Tibial artery (tissue), 4 donors: ENCODE measurements at regions not wholly inside any gene's neighbourhood (a gene's known extent, or its start where the extent isn't known, plus 50 kb on each side); places are given as distances from the start of the nearest gene placed in this dataset.

Source experiments
- DNase-seq, 2 donors: peaks; one replicate each; pipeline ENCODE4 v3.0.0-alpha.2; 2019
- H3K27ac ChIP-seq, 2 donors: fragments of 200-600 bp; sonication (generic) in 1 of 2; 1 replicate in 1 of 2; 2 replicates in 1 of 2; pipeline ENCODE4 v1.5.1; 2018 to 2019; ENCODE audit warnings: mild to moderate bottlenecking in 1 of 2
- H3K27me3 ChIP-seq, 2 donors: fragments of 200-600 bp; sonication (generic) in 1 of 2; one replicate each; pipeline versions ENCODE4 v1.5.1 to v1.6.0; 2016 to 2019
- H3K36me3 ChIP-seq, 3 donors: fragments of 200-600 bp; sonication (generic) in 2 of 3; one replicate each; pipeline ENCODE4 v1.5.1; 2016 to 2019; ENCODE audit warnings: mild to moderate bottlenecking in 2 of 3
- H3K4me1 ChIP-seq, 4 donors: fragments of 200-600 bp; sonication (generic) in 2 of 4; 1 replicate in 3 of 4; 2 replicates in 1 of 4; pipeline ENCODE4 v1.5.1; 2016 to 2019
- H3K4me3 ChIP-seq, 2 donors: fragments of 200-600 bp; sonication (generic) in 1 of 2; 1 replicate in 1 of 2; 2 replicates in 1 of 2; pipeline ENCODE4 v1.5.1; 2018 to 2019; ENCODE audit warnings: mild to moderate bottlenecking in 2 of 2
- H3K9me3 ChIP-seq, 3 donors: fragments of 200-600 bp; sonication (generic) in 1 of 3; one replicate each; pipeline ENCODE4 v1.5.1; 2016 to 2019
- CTCF ChIP-seq, 2 experiments: fragments of 200-600 bp in 1 of 2; fragments of 450-650 bp in 1 of 2; IDR thresholded peaks; one replicate each; pipeline ENCODE4 v1.5.1; 2017 to 2019; ENCODE audit warnings: antibody characterized with exemption in 2 of 2, mild to moderate bottlenecking in 1 of 2, moderate library complexity in 1 of 2
- intact Hi-C: fragments of 100-400 bp; cut with DNase I; formaldehyde crosslinking; loops from one replicate; pipeline ENCODE4 v1.15.0; 2023; ENCODE audit warnings: low total_unique reads

DNA sequence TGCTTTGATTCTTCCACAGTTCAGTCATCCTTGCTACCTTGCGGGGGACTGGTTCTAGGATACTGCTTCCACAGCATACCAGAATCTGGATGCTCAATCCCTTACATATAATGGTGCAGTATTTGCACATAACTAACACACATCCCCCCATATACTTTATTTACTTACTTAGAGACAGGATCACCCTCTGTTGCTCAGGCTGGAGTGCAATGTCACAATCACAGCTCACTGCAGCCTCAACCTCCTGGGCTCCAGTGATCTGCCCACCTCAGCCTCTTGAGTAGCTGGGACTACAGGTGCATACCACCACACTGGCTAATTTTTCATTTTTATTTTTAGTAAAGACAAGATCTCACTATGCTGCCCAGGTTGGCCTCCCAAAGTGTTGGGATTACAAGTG lies 112.2 kb downstream of the GOSR1 start:
- no peaks in the 10 kb centered on the region for H3K9me3 ChIP-seq
- H3K27ac ChIP-seq: no peak overlapping the region
- no peaks in the 10 kb centered on the region for H3K36me3 ChIP-seq
- intact Hi-C loops: no loop called here
- no peaks in the 10 kb centered on the region for H3K27me3 ChIP-seq
- TF ChIP-seq CTCF (IDR thresholded peaks at IDR 0.05): no peak
- H3K4me3 ChIP-seq: no peak overlapping the region
- no peaks in the 10 kb centered on the region for H3K4me1 ChIP-seq
- no peak for DNase-seq

DNA sequence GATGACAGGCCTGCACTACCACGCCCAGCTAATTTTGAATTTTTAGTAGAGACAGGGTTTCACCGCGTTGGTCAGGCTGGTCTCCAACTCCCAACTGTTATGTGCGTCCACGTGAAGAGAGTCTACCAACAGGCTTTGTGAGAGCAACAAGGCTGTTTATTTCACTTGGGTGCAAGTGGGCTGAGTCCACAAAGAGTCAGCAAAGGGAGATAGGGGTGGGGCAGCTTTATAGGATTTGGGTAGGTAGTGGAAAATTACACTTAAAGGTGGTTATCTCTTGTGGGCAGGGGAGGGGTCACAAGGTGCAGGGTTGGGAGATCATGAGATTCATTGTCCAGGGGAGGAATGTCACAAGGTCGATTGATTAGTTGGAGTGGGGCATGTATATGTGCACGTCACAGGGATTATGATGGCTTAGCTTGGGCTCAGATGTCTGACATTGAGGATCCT lies 111.6 kb downstream of the GOSR1 start:
- intact Hi-C loops: no loop called here
- no peak for TF ChIP-seq CTCF (IDR thresholded peaks at IDR 0.05)

DNA sequence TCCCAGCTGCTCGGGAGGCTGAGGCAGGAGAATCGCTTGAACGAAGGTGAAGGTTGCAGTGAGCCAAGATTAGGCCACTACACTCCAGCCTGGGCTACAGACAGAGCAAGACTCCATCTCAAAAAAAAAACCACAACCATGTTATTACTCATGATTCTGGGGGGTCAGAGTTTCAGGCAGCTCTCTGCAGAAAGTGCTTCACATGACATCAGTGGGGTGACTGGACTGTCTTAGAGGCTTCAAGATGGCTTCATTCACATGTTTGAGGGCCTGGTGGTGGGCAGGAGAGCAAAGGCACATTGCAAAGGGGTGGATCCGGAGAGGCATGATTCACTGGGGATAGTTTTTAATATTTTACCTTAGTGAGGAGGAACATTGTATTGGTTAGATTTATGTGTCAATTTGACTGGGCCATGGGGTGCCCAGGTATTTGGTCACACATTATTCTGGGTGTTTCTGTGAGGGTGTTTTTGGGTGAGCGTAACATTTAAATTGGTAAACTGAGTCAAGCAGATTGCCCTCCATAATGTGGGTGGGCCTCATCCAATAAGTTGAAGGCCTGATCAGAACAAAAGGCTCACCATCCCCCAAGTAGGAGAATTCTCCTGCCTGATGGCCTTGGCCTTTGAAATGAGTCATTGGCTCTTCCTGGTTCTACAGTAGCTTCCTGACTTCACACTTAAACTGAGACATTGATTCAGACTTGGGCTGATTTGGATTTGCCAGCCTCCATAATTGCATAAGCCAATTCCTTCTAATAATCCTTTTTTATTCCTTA lies 109.8 kb downstream of the GOSR1 start:
- no peak for DNase-seq
- no peaks in the 10 kb centered on the region for H3K9me3 ChIP-seq

More for the DNA sequence above, 111.6 kb downstream of the GOSR1 start:
- H3K4me1 ChIP-seq: no peaks in the 10 kb centered on the region
- DNase-seq: no peak
- no peaks in the 10 kb centered on the region for H3K36me3 ChIP-seq
- H3K27me3 ChIP-seq: no peaks in the 10 kb centered on the region
- no peaks in the 10 kb centered on the region for H3K9me3 ChIP-seq
- H3K27ac ChIP-seq: no peak overlapping the region
- H3K4me3 ChIP-seq: no peak overlapping the region

GRCh38 chr17:30584810-30585209 lies 107.6 kb downstream of the GOSR1 start:
- Histone ChIP-seq H3K36me3 (no peaks in the 10 kb centered on the region), H3K4me1 (no peaks in the 10 kb centered on the region), H3K9me3 (no peaks in the 10 kb centered on the region), H3K27me3 (no peaks in the 10 kb centered on the region), H3K27ac (no peak overlapping the region), H3K4me3 (no peak overlapping the region)
- no peak for DNase-seq
- intact Hi-C loops: no loop called here
- TF ChIP-seq CTCF (IDR thresholded peaks at IDR 0.05): no peak

More for the DNA sequence above, 109.8 kb downstream of the GOSR1 start:
- TF ChIP-seq CTCF (IDR thresholded peaks at IDR 0.05): no peak
- Histone ChIP-seq H3K27ac (no peak overlapping the region), H3K4me3 (no peak overlapping the region), H3K36me3 (no peaks in the 10 kb centered on the region), H3K27me3 (no peaks in the 10 kb centered on the region), H3K4me1 (no peaks in the 10 kb centered on the region)
- intact Hi-C loops: no loop called here

GRCh38 chr17:30580916-30581315 lies 103.7 kb downstream of the GOSR1 start:
- Histone ChIP-seq H3K36me3 (no peaks in the 10 kb centered on the region), H3K27me3 (no peaks in the 10 kb centered on the region), H3K4me1 (no peaks in the 10 kb centered on the region), H3K27ac (no peak overlapping the region), H3K4me3 (no peak overlapping the region), H3K9me3 (no peaks in the 10 kb centered on the region)
- DNase-seq: no peak
- TF ChIP-seq CTCF (IDR thresholded peaks at IDR 0.05): no peak
- intact Hi-C loops: no loop called here
